Lower leg skin (tissue), 4 donors: ENCODE measurements at regions not wholly inside any gene's neighbourhood (a gene's known extent, or its start where the extent isn't known, plus 50 kb on each side); places are given as distances from the start of the nearest gene placed in this dataset.

Source experiments
- DNase-seq, 2 donors: peaks; one replicate each; pipeline ENCODE4 v3.0.0-alpha.2; 2019; ENCODE audit warnings: low spot score in 2 of 2
- H3K4me3 ChIP-seq: fragments of 200-600 bp; sonication (generic); 2 replicates; pipeline ENCODE4 v1.5.1; 2017; ENCODE audit warnings: mild to moderate bottlenecking, low read depth; ENCODE audit not compliant: poor library complexity, severe bottlenecking
- CTCF ChIP-seq, 3 donors: fragments of 450-650 bp; IDR thresholded peaks; one replicate each; pipeline ENCODE4 v1.5.1; 2016; ENCODE audit warnings: antibody characterized with exemption in 3 of 3, mild to moderate bottlenecking in 3 of 3, moderate library complexity in 2 of 3
- POLR2A ChIP-seq, 2 donors: fragments of 450-650 bp; IDR thresholded peaks; one replicate each; pipeline ENCODE4 v1.6.1; 2016 to 2017; ENCODE audit warnings: antibody characterized with exemption in 2 of 2, mild to moderate bottlenecking in 1 of 2, moderate library complexity in 1 of 2
- WGBS, 2 donors: methylation state at CpG; one replicate each; pipeline ENCODE4 v1.1.5; 2018; 5-methylcytosine and 5-hydroxymethylcytosine counted together
- intact Hi-C: fragments of 100-400 bp; cut with DNase I; formaldehyde crosslinking; loops from one replicate; pipeline ENCODE4 v1.15.0; 2023; ENCODE audit warnings: low total_unique reads

GRCh38 chr5:107170620-107171019, 500.1 kb downstream of the EFNA5 start:
- 90 to 91% methylated on average over 3 of the region's 3 CpGs for WGBS, 2 donors
- DNase-seq, result no peak
- intact Hi-C loops, result no loop called here
- no peak overlapping the region for H3K4me3 ChIP-seq
- TF ChIP-seq CTCF (IDR thresholded peaks at IDR 0.05) (no peak), POLR2A (IDR thresholded peaks at IDR 0.05) (no peak)

GRCh38 chr5:107169867-107170266, 500.9 kb downstream of the EFNA5 start:
- TF ChIP-seq POLR2A (IDR thresholded peaks at IDR 0.05) (no peak), CTCF (IDR thresholded peaks at IDR 0.05) (no peak)
- 49 to 67% methylated on average over 3 of the region's 3 CpGs for WGBS, 2 donors
- intact Hi-C loops, result no loop called here
- no peak for DNase-seq
- no peak overlapping the region for H3K4me3 ChIP-seq

GRCh38 chr5:107168848-107169752, 501.6 kb downstream of the EFNA5 start:
- WGBS, 2 donors, result 88% methylated on average over 8 of the region's 8 CpGs
- DNase-seq, result no peak
- TF ChIP-seq CTCF (IDR thresholded peaks at IDR 0.05), result no peak
- no peak for TF ChIP-seq POLR2A (IDR thresholded peaks at IDR 0.05)
- no peak overlapping the region for H3K4me3 ChIP-seq
- intact Hi-C loops, result no loop called here

- DNase-seq, result no peak
- H3K4me3 ChIP-seq, result no peak overlapping the region
- intact Hi-C loops, result no loop called here
- no peak for TF ChIP-seq POLR2A (IDR thresholded peaks at IDR 0.05)
- 75 to 95% methylated on average over 1 of the region's 1 CpG for WGBS, 2 donors
These were observed 502.7 kb downstream of the EFNA5 start for GRCh38 chr5:107168086-107168485.

GRCh38 chr5:107165296-107165695, 505.4 kb downstream of the EFNA5 start:
- no peak for TF ChIP-seq CTCF (IDR thresholded peaks at IDR 0.05)
- no peak for TF ChIP-seq POLR2A (IDR thresholded peaks at IDR 0.05)
- DNase-seq, result no peak
- intact Hi-C loops, result no loop called here
- H3K4me3 ChIP-seq, result no peak overlapping the region
- 48 to 50% methylated on average over 2 of the region's 2 CpGs for WGBS, 2 donors

- intact Hi-C loops, result no loop called here
- H3K4me3 ChIP-seq, result no peak overlapping the region
- TF ChIP-seq POLR2A (IDR thresholded peaks at IDR 0.05) (no peak), CTCF (IDR thresholded peaks at IDR 0.05) (no peak)
- WGBS, 2 donors, result 81 to 98% methylated on average over 5 of the region's 5 CpGs
- DNase-seq, result no peak
These were observed 512.9 kb downstream of the EFNA5 start for GRCh38 chr5:107157809-107158208.
